ENCODE measurements at regions not wholly inside any gene's neighbourhood (a gene's known extent, or its start where the extent isn't known, plus 50 kb on each side); places are given as distances from the start of the nearest gene placed in this dataset.

DNA sequence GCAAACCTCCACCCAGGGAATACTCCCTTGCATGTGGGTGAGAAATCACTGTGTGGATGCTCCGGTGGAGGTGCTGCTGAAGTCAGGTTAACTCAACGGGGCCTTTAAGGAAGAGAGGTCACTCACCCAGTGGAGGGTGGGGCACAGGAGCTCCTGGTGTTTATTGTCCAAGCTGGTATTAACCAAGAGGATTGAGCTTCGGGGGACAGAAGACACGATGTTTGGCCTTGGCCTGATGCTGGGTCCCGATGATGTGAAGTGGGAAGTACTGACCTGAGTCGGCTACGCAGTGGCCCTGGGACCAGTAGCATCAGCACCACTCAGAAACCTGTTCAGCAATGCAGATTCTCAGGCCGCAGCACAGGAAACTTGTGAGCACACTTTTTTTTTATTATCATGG is 85.7 kb upstream of the WASF3 start:
- intact Hi-C loops (cut with micrococcal nuclease) = no loop called here
- TF ChIP-seq ELF1 (IDR thresholded peaks at IDR 0.05; ENCODE audit: borderline replicate concordance, low read depth) = no peak
- no peak for TF ChIP-seq FOSL1 (IDR thresholded peaks at IDR 0.05; ENCODE audit: low read depth)
- no peak for TF ChIP-seq TCF7L2 (IDR thresholded peaks at IDR 0.05; ENCODE audit: borderline replicate concordance, extremely low read depth, insufficient read depth, insufficient read length)
- no peak for TF ChIP-seq JUND (IDR thresholded peaks at IDR 0.05)
- TF ChIP-seq SP1 (IDR thresholded peaks at IDR 0.05; ENCODE audit: low read depth) = no peak
- no peak for TF ChIP-seq SRF (IDR thresholded peaks at IDR 0.05; ENCODE audit: low read depth)
- TF ChIP-seq EZH2 (IDR thresholded peaks at IDR 0.05) = no peak
- TF ChIP-seq, protein P1, sequence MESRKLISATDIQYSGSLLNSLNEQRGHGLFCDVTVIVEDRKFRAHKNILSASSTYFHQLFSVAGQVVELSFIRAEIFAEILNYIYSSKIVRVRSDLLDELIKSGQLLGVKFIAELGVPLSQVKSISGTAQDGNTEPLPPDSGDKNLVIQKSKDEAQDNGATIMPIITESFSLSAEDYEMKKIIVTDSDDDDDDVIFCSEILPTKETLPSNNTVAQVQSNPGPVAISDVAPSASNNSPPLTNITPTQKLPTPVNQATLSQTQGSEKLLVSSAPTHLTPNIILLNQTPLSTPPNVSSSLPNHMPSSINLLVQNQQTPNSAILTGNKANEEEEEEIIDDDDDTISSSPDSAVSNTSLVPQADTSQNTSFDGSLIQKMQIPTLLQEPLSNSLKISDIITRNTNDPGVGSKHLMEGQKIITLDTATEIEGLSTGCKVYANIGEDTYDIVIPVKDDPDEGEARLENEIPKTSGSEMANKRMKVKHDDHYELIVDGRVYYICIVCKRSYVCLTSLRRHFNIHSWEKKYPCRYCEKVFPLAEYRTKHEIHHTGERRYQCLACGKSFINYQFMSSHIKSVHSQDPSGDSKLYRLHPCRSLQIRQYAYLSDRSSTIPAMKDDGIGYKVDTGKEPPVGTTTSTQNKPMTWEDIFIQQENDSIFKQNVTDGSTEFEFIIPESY (IDR thresholded peaks at IDR 0.05; ENCODE audit: extremely low read depth, insufficient replicate concordance, low read length) = no peak
- TF ChIP-seq YY1 (IDR thresholded peaks at IDR 0.05; ENCODE audit: extremely low read depth, insufficient replicate concordance, low read depth, low read length) = no peak
- DNase-seq (ENCODE audit: low read depth, low spot score) (no peak), ATAC-seq (no peak)
- Histone ChIP-seq H3K36me3 (ENCODE audit: control insufficient read depth in 1 of 2, insufficient read depth in 2 of 2, low read length in 2 of 2) (no peaks in the 10 kb centered on the region), H3K4me2 (ENCODE audit: low read length) (no peak overlapping the region), H2AFZ (ENCODE audit: low read depth, low read length, poor library complexity, severe bottlenecking) (no peak overlapping the region), H3K27me3 (ENCODE audit: insufficient read depth, low read length) (peaks cover 4% of the 10 kb centered on the region; the same call in 1 of the 2 replicates), H3K9me3 (ENCODE audit: control insufficient read depth in 1 of 2, insufficient read depth in 1 of 2, low read depth in 1 of 2, low read length in 2 of 2) (no peaks in the 10 kb centered on the region), H3K4me3 (replicated peaks in 1 of 2; ENCODE audit: low read depth in 1 of 2, low read length in 2 of 2) (no peak overlapping the region), H3K9me2 (ENCODE audit: insufficient read depth) (no peaks in the 10 kb centered on the region), H4K20me1 (ENCODE audit: insufficient read depth) (no peaks in the 10 kb centered on the region), H3K4me1 (ENCODE audit: control insufficient read depth in 1 of 2, insufficient read depth in 2 of 2, low read length in 2 of 2) (no peaks in the 10 kb centered on the region), H3K79me2 (ENCODE audit: insufficient read depth, low read length) (no peaks in the 10 kb centered on the region), H3K27ac (ENCODE audit: low read depth, low read length) (no peak overlapping the region), H3K9ac (ENCODE audit: low read length) (no peak overlapping the region)
- ChIA-PET CTCF (no interaction called here), RAD21 (ENCODE audit: low non-redundant PET in 1 of 2, low total read pairs in 2 of 2, uncharacterized antibody in 2 of 2, unreplicated experiment in 2 of 2) (no interaction called here), POLR2A (no interaction called here)
- BruUV-seq (replicated peaks) = no TSS peak
